ENCODE measurements at regions not wholly inside any gene's neighbourhood (a gene's known extent, or its start where the extent isn't known, plus 50 kb on each side); places are given as distances from the start of the nearest gene placed in this dataset.

- 80 to 83% methylated on average over 13 of the region's 13 CpGs for WGBS, 2 donors
- DNase-seq (no peak), ATAC-seq (no peak), FAIRE-seq (no peak)
- no peaks in the 10 kb centered on the region for H3K9me3 ChIP-seq
- no peak for TF ChIP-seq CTCF (IDR thresholded peaks at IDR 0.05)
- no peaks in the 10 kb centered on the region for H3K27me3 ChIP-seq
- no peak overlapping the region for H3K4me3 ChIP-seq
- peak overlapping the region in 2 of 4 donors; percentile 3 to 36 for H3K27ac ChIP-seq
- no peaks in the 10 kb centered on the region for H3K36me3 ChIP-seq
- intact Hi-C loops (cut with DNase I) = no loop called here
- no peaks in the 10 kb centered on the region for H3K4me1 ChIP-seq
Measured at GRCh38 chr2:8134985-8135682, 546.7 kb upstream of the ID2 start.

GRCh38 chr2:8137801-8138200, 544.1 kb upstream of the ID2 start:
- WGBS, 2 donors = 82 to 92% methylated on average over 7 of the region's 7 CpGs
- intact Hi-C loops (cut with DNase I) = no loop called here
- Histone ChIP-seq H3K27ac (no peak overlapping the region), H3K36me3 (no peaks in the 10 kb centered on the region), H3K4me1 (no peaks in the 10 kb centered on the region), H3K9me3 (no peaks in the 10 kb centered on the region), H3K4me3 (no peak overlapping the region), H3K27me3 (no peaks in the 10 kb centered on the region)
- ATAC-seq (no peak), DNase-seq (no peak), FAIRE-seq (no peak)
- TF ChIP-seq CTCF (IDR thresholded peaks at IDR 0.05) = no peak

GRCh38 chr2:8138525-8138922, 543.3 kb upstream of the ID2 start:
- Histone ChIP-seq H3K9me3 (no peaks in the 10 kb centered on the region), H3K4me1 (no peaks in the 10 kb centered on the region), H3K27me3 (no peaks in the 10 kb centered on the region), H3K27ac (no peak overlapping the region), H3K4me3 (no peak overlapping the region), H3K36me3 (no peaks in the 10 kb centered on the region)
- DNase-seq = no peak
- intact Hi-C loops (cut with DNase I) = no loop called here
- 97 to 100% methylated on average over 3 of the region's 3 CpGs for WGBS, 2 donors
- FAIRE-seq = no peak
- ATAC-seq = no peak
- no peak for TF ChIP-seq CTCF (IDR thresholded peaks at IDR 0.05)

- intact Hi-C loops (cut with DNase I) = no loop called here
- Histone ChIP-seq H3K27ac (peak overlapping the region in 1 of 4 donors; percentile 25), H3K27me3 (no peaks in the 10 kb centered on the region), H3K4me1 (no peaks in the 10 kb centered on the region), H3K36me3 (no peaks in the 10 kb centered on the region), H3K9me3 (no peaks in the 10 kb centered on the region), H3K4me3 (no peak overlapping the region)
- no peak for FAIRE-seq
- WGBS, 2 donors = 76 to 83% methylated on average over 10 of the region's 10 CpGs
- TF ChIP-seq CTCF (IDR thresholded peaks at IDR 0.05) = no peak
- no peak for DNase-seq
- peak in 3 of 4 donors; percentile 62 to 77 (median 70) for ATAC-seq
Measured at GRCh38 chr2:8138923-8139667, 542.8 kb upstream of the ID2 start.

GRCh38 chr2:8139668-8140200, 542.1 kb upstream of the ID2 start:
- 87 to 88% methylated on average over 2 of the region's 2 CpGs for WGBS, 2 donors
- H3K27ac ChIP-seq = peak overlapping the region in 1 of 4 donors; percentile 25
- H3K27me3 ChIP-seq = no peaks in the 10 kb centered on the region
- no peaks in the 10 kb centered on the region for H3K4me1 ChIP-seq
- no peaks in the 10 kb centered on the region for H3K9me3 ChIP-seq
- TF ChIP-seq CTCF (IDR thresholded peaks at IDR 0.05) = no peak
- FAIRE-seq = no peak
- no peak for DNase-seq
- ATAC-seq = no peak
- H3K4me3 ChIP-seq = no peak overlapping the region
- no peaks in the 10 kb centered on the region for H3K36me3 ChIP-seq
- intact Hi-C loops (cut with DNase I) = no loop called here
